A549 (cell line): ENCODE measurements at regions not wholly inside any gene's neighbourhood (a gene's known extent, or its start where the extent isn't known, plus 50 kb on each side); places are given as distances from the start of the nearest gene placed in this dataset.

Experiments used
- ATAC-seq, 2 experiments: fragments of 200-7000 bp in 1 of 2; fragments of >200 bp in 1 of 2; cut with Nextera tagmentation in 1 of 2; cut with Tn5 transposase in 1 of 2; 3 replicates each; pipeline versions ENCODE4 v1.8.0 to v1.9.1; 2018 to 2020; ENCODE audit warnings: mild to moderate bottlenecking in 1 of 2, moderate library complexity in 1 of 2
- CTCF ChIA-PET: fragments of 300-600 bp; sonication (Branson Sonifier 250); formaldehyde crosslinking; extraction: SDS; loops from one replicate; lab custom pipeline; 2021; ENCODE audit warnings: antibody characterized with exemption, inconsistent platforms; lab: Yijun Ruan, JAX
- POLR2A ChIA-PET: fragments of 350-600 bp; formaldehyde crosslinking; extraction: SDS; loops from one replicate; lab custom pipeline; 2021; ENCODE audit warnings: antibody characterized with exemption, inconsistent platforms; lab: Yijun Ruan, JAX
- DNase-seq, 2 experiments: peaks; one replicate each; pipeline versions ENCODE4 v3.0.0 to v3.0.0-alpha.2; 2011 to 2016; ENCODE audit warnings: low read depth in 1 of 2, low spot score in 1 of 2
- FAIRE-seq: peaks from 2 replicates; lab custom pipeline; 2011; peaks lifted over from hg19 to GRCh38; lab: Jason Lieb, UNC
- H3K27ac ChIP-seq, 2 experiments: fragments of >200 bp; sonication (Bioruptor Twin); formaldehyde crosslinking; 3 replicates each; pipeline ENCODE4 v1.5.1; 2016 to 2017
- H3K4me1 ChIP-seq: fragments of >200 bp; sonication (Bioruptor Twin); formaldehyde crosslinking; 3 replicates; pipeline ENCODE4 v1.6.1; 2016
- H3K4me2 ChIP-seq: fragments of >200 bp; sonication (Bioruptor Twin); formaldehyde crosslinking; 3 replicates; pipeline ENCODE4 v1.6.1; 2016
- H3K4me3 ChIP-seq: fragments of >200 bp; sonication (Bioruptor Twin); formaldehyde crosslinking; 3 replicates; pipeline ENCODE4 v1.5.1; 2016
- H3K9me3 ChIP-seq: fragments of >200 bp; sonication (Bioruptor Twin); formaldehyde crosslinking; 3 replicates; pipeline ENCODE4 v1.6.1; 2016
- ATOH8 ChIP-seq: fragments of 250-450 bp; sonication (Bioruptor Pico); IDR thresholded peaks from 2 replicates; pipeline ENCODE4 v1.5.0; 2020; ENCODE audit warnings: low read depth, mild to moderate bottlenecking, moderate library complexity
- CHD2 ChIP-seq: fragments of 150-350 bp; IDR thresholded peaks from 2 replicates; pipeline ENCODE4 v1.6.1; 2014; ENCODE audit warnings: low read length; ENCODE audit not compliant: partially characterized antibody
- CHD4 ChIP-seq: fragments of 200-600 bp; sonication (generic); IDR thresholded peaks from 2 replicates; pipeline ENCODE4 v1.6.1; 2016; ENCODE audit warnings: antibody characterized with exemption, mild to moderate bottlenecking, borderline replicate concordance
- CTCF ChIP-seq: fragments of >200 bp; sonication (Bioruptor Twin); formaldehyde crosslinking; IDR thresholded peaks from 3 replicates; pipeline ENCODE4 v1.5.1; 2016
- E2F6 ChIP-seq: IDR thresholded peaks from 2 replicates; pipeline ENCODE4 v1.6.1; 2012; ENCODE audit warnings: low read depth, borderline replicate concordance
- FOSL2 ChIP-seq, 2 experiments: fragments of 450-650 bp in 1 of 2; fragments of >200 bp in 1 of 2; sonication (Bioruptor Twin) in 1 of 2; formaldehyde crosslinking; IDR thresholded peaks; 2 replicates each; pipeline versions ENCODE4 v1.5.0 to v1.6.1; 2016 to 2020; ENCODE audit warnings: mild to moderate bottlenecking in 1 of 2, moderate library complexity in 1 of 2
- FOXS1 ChIP-seq: fragments of 250-450 bp; sonication (Bioruptor Pico); IDR thresholded peaks from 2 replicates; pipeline ENCODE4 v1.5.0; 2020; ENCODE audit warnings: mild to moderate bottlenecking, moderate library complexity
- GATA3 ChIP-seq: IDR thresholded peaks from 2 replicates; pipeline ENCODE4 v1.6.1; 2012; ENCODE audit warnings: borderline replicate concordance
- HES2 ChIP-seq: fragments of >200 bp; sonication (Bioruptor Twin); formaldehyde crosslinking; IDR thresholded peaks from 2 replicates; pipeline ENCODE4 v1.6.1; 2016
- HEYL ChIP-seq: fragments of 250-450 bp; sonication (Bioruptor Pico); IDR thresholded peaks from 2 replicates; pipeline ENCODE4 v1.8.0; 2021; ENCODE audit warnings: mild to moderate bottlenecking, moderate library complexity
- HOXB13 ChIP-seq: fragments of 250-450 bp; sonication (Bioruptor Pico); IDR thresholded peaks from 2 replicates; pipeline ENCODE4 v1.5.0; 2020; ENCODE audit warnings: low read depth, mild to moderate bottlenecking, moderate library complexity
- MAX ChIP-seq: IDR thresholded peaks from 2 replicates; pipeline ENCODE4 v1.6.1; 2012
- MYC ChIP-seq: IDR thresholded peaks from 2 replicates; pipeline ENCODE4 v1.6.1; 2012; ENCODE audit warnings: mild to moderate bottlenecking, inconsistent platforms, low read length, improper control_type of control experiment, borderline replicate concordance
- PBX3 ChIP-seq: IDR thresholded peaks from 2 replicates; pipeline ENCODE4 v1.6.1; 2012
- POLR2A ChIP-seq: IDR thresholded peaks from 2 replicates; pipeline ENCODE4 v1.6.1; 2012; ENCODE audit warnings: mild to moderate bottlenecking, low read length
- RARB ChIP-seq: fragments of 250-450 bp; sonication (Bioruptor Pico); IDR thresholded peaks from 2 replicates; pipeline ENCODE4 v1.8.0; 2021; ENCODE audit warnings: mild to moderate bottlenecking, moderate library complexity
- RNF2 ChIP-seq: fragments of 200-600 bp; sonication (generic); IDR thresholded peaks from 2 replicates; pipeline ENCODE4 v1.6.1; 2016; ENCODE audit warnings: low read depth, mild to moderate bottlenecking, antibody characterized with exemption, moderate library complexity, borderline replicate concordance
- SMC3 ChIP-seq: fragments of >200 bp; sonication (Bioruptor Twin); formaldehyde crosslinking; IDR thresholded peaks from 3 replicates; pipeline ENCODE4 v1.6.1; 2018; ENCODE audit warnings: inconsistent platforms
- TFCP2L1 ChIP-seq: fragments of 250-450 bp; sonication (Bioruptor Pico); IDR thresholded peaks from 2 replicates; pipeline ENCODE4 v1.5.0; 2021; ENCODE audit warnings: mild to moderate bottlenecking
- ZC3H11A ChIP-seq: fragments of 450-650 bp; IDR thresholded peaks from 2 replicates; pipeline ENCODE4 v1.6.1; 2014; ENCODE audit warnings: antibody characterized with exemption, mild to moderate bottlenecking
- ZFP36 ChIP-seq: fragments of 450-650 bp; IDR thresholded peaks from 2 replicates; pipeline ENCODE4 v1.6.1; 2014; ENCODE audit warnings: borderline replicate concordance; ENCODE audit not compliant: partially characterized antibody
- ZSCAN20 ChIP-seq: fragments of 250-450 bp; sonication (Bioruptor Pico); IDR thresholded peaks from 2 replicates; pipeline ENCODE4 v1.8.0; 2022; ENCODE audit warnings: mild to moderate bottlenecking, moderate library complexity
- WGBS: methylation state at CpG from one replicate; pipeline ENCODE4 v1.1.6; 2017; ENCODE audit errors: missing lambda C conversion rate; 5-methylcytosine and 5-hydroxymethylcytosine counted together

GRCh38 chr10:124278356-124278755 lies 140.4 kb downstream of the OAT start:
- H3K4me3 ChIP-seq: no peak overlapping the region
- no peak for DNase-seq
- TF ChIP-seq ZFP36 (no peak), MAX (no peak), ZC3H11A (no peak), SMC3 (no peak), ZSCAN20 (CRISPR knock-in tag) (no peak), CTCF (no peak), TFCP2L1 (CRISPR knock-in tag) (no peak), RNF2 (no peak), FOXS1 (no peak), CHD4 (no peak), MYC (no peak), HES2 (no peak), GATA3 (no peak)
- POLR2A ChIA-PET: no interaction called here
- CTCF ChIA-PET: interaction anchor here (2.2 kb wide), 1 partner anchor 283 kb away, joined by 13 read pairs; no protein-coding TSS in a partner anchor
- ATAC-seq: no peak
- no peaks in the 10 kb centered on the region for H3K4me1 ChIP-seq
- 77% methylated on average over 5 of the region's 5 CpGs for WGBS
- no peak for FAIRE-seq
- no peak overlapping the region for H3K27ac ChIP-seq
- peaks cover 6% of the 10 kb centered on the region; the same call in 2 of the 3 replicates for H3K9me3 ChIP-seq
- H3K4me2 ChIP-seq: no peak overlapping the region

GRCh38 chr10:124273141-124273540 lies 145.6 kb downstream of the OAT start:
- ATAC-seq (no peak), FAIRE-seq (no peak)
- Histone ChIP-seq H3K9me3 (peaks cover 23% of the 10 kb centered on the region), H3K27ac (no peak overlapping the region), H3K4me3 (no peak overlapping the region)
- POLR2A ChIA-PET: no interaction called here
- CTCF ChIA-PET: no interaction called here
- no peak for TF ChIP-seq FOXS1
- no peak for TF ChIP-seq FOSL2 (IDR thresholded peaks at IDR 0.05)
- TF ChIP-seq FOSL2 (CRISPR knock-in tag; IDR thresholded peaks at IDR 0.05): no peak
- TF ChIP-seq PBX3: no peak
- no peak for TF ChIP-seq POLR2A
- TF ChIP-seq RARB (CRISPR knock-in tag): no peak
- TF ChIP-seq HEYL (CRISPR knock-in tag): no peak
- TF ChIP-seq CHD2: no peak
- TF ChIP-seq HOXB13 (CRISPR knock-in tag): no peak
- no peak for TF ChIP-seq RNF2
- TF ChIP-seq E2F6: no peak
- TF ChIP-seq ATOH8 (CRISPR knock-in tag): no peak
- TF ChIP-seq, all 56 proteins: peak for 0
- no peak for DNase-seq
- 3% methylated on average over 1 of the region's 1 CpG for WGBS
- H3K4me2 ChIP-seq: no peak overlapping the region
- no peaks in the 10 kb centered on the region for H3K4me1 ChIP-seq
